Neural progenitor cell (in vitro differentiated cells): ENCODE measurements at regions not wholly inside any gene's neighbourhood (a gene's known extent, or its start where the extent isn't known, plus 50 kb on each side); places are given as distances from the start of the nearest gene placed in this dataset.

Experiments used
- EZH2 ChIP-seq: fragments of 200-600 bp; sonication (generic); IDR thresholded peaks from 2 replicates; pipeline ENCODE4 v1.6.1; 2017; ENCODE audit warnings: antibody characterized with exemption, mild to moderate bottlenecking, moderate library complexity
- TF ChIP-seq, protein P1 (sequence below): fragments of 200-600 bp; sonication (generic); IDR thresholded peaks from 2 replicates; pipeline ENCODE4 v1.5.1; 2017; ENCODE audit warnings: antibody characterized with exemption, mild to moderate bottlenecking

- no peak for TF ChIP-seq EZH2
- TF ChIP-seq, protein P1, sequence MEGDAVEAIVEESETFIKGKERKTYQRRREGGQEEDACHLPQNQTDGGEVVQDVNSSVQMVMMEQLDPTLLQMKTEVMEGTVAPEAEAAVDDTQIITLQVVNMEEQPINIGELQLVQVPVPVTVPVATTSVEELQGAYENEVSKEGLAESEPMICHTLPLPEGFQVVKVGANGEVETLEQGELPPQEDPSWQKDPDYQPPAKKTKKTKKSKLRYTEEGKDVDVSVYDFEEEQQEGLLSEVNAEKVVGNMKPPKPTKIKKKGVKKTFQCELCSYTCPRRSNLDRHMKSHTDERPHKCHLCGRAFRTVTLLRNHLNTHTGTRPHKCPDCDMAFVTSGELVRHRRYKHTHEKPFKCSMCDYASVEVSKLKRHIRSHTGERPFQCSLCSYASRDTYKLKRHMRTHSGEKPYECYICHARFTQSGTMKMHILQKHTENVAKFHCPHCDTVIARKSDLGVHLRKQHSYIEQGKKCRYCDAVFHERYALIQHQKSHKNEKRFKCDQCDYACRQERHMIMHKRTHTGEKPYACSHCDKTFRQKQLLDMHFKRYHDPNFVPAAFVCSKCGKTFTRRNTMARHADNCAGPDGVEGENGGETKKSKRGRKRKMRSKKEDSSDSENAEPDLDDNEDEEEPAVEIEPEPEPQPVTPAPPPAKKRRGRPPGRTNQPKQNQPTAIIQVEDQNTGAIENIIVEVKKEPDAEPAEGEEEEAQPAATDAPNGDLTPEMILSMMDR, result no peak
Measured at GRCh38 chr3:110685630-110686029, 386.0 kb upstream of the NECTIN3 start.
